Umbilical cord (tissue), 1 donor: ENCODE measurements at regions not wholly inside any gene's neighbourhood (a gene's known extent, or its start where the extent isn't known, plus 50 kb on each side); places are given as distances from the start of the nearest gene placed in this dataset.
A peak's percentile ranks its signal among the peaks of the same experiment; 100 is the strongest.
"Not testable (repeated sequence)": the region's sequence is repeated elsewhere in the genome, so short reads cannot be mapped to it uniquely, and the experiment has no call there.

Experiments used
- DNase-seq: peaks from one replicate; pipeline ENCODE4 v3.0.0-alpha.2; 2015; ENCODE audit warnings: low spot score

GRCh38 chr7:130789436-130789835 is 55.4 kb upstream of the KLF14 start:
- no peak for DNase-seq

- DNase-seq, result no peak
Measured at GRCh38 chr7:130791746-130792145, 57.7 kb upstream of the KLF14 start.

- no peak for DNase-seq
Measured at GRCh38 chr7:130793855-130794618, 60.0 kb upstream of the KLF14 start.

GRCh38 chr7:130794619-130794922 is 60.6 kb upstream of the KLF14 start:
- no peak for DNase-seq

GRCh38 chr7:130796425-130796824 is 62.4 kb upstream of the KLF14 start:
- DNase-seq, result not testable (repeated sequence)

GRCh38 chr7:130803127-130803526 is 69.1 kb upstream of the KLF14 start:
- no peak for DNase-seq

- DNase-seq, result no peak
Measured at GRCh38 chr7:130804220-130804619, 70.2 kb upstream of the KLF14 start.

- not testable (repeated sequence) for DNase-seq
Measured at GRCh38 chr7:130812819-130813218, 78.8 kb upstream of the KLF14 start.

GRCh38 chr7:130814778-130815335 is 80.8 kb upstream of the KLF14 start:
- DNase-seq, result no peak

GRCh38 chr7:130818056-130818455 is 84.0 kb upstream of the KLF14 start:
- no peak for DNase-seq

- no peak for DNase-seq
Measured at GRCh38 chr7:130821864-130822263, 87.9 kb upstream of the KLF14 start.

- no peak for DNase-seq
Measured at GRCh38 chr7:130822642-130823041, 88.6 kb upstream of the KLF14 start.

- no peak for DNase-seq
Measured at GRCh38 chr7:130823060-130823459, 89.1 kb upstream of the KLF14 start.

GRCh38 chr7:130825819-130826218 is 91.8 kb upstream of the KLF14 start:
- no peak for DNase-seq

- DNase-seq, result no peak
Measured at GRCh38 chr7:130829415-130829814, 95.4 kb upstream of the KLF14 start.

GRCh38 chr7:130831322-130831721 is 97.3 kb upstream of the KLF14 start:
- DNase-seq, result no peak

GRCh38 chr7:130831817-130832481 is 97.9 kb upstream of the KLF14 start:
- peak; percentile 31 for DNase-seq

GRCh38 chr7:130838738-130839137 is 104.7 kb upstream of the KLF14 start:
- no peak for DNase-seq

GRCh38 chr7:130840599-130840998 is 106.6 kb upstream of the KLF14 start:
- no peak for DNase-seq

GRCh38 chr7:130841416-130841815 is 107.4 kb upstream of the KLF14 start:
- no peak for DNase-seq

GRCh38 chr7:130843703-130844102 is 109.7 kb upstream of the KLF14 start:
- no peak for DNase-seq

GRCh38 chr7:130844811-130845580 is 111.0 kb upstream of the KLF14 start:
- DNase-seq, result no peak
